SK-N-MC (cell line): ENCODE measurements at regions not wholly inside any gene's neighbourhood (a gene's known extent, or its start where the extent isn't known, plus 50 kb on each side); places are given as distances from the start of the nearest gene placed in this dataset.

Experiments
- DNase-seq: peaks from one replicate; pipeline ENCODE4 v3.0.0-alpha.2; 2011; ENCODE audit warnings: low read depth, low spot score
- H3K27ac ChIP-seq: fragments of 200-600 bp; sonication (generic); 2 replicates; pipeline ENCODE4 v1.5.1; 2016; ENCODE audit warnings: mixed run types
- H3K36me3 ChIP-seq: fragments of 200-600 bp; sonication (generic); 2 replicates; pipeline ENCODE4 v1.6.1; 2017; ENCODE audit warnings: antibody characterized with exemption, low read length, mixed read lengths; ENCODE audit not compliant: insufficient read depth
- H3K4me3 ChIP-seq: fragments of 200-600 bp; sonication (generic); 2 replicates; pipeline ENCODE4 v1.5.1; 2016
- H3K9ac ChIP-seq: fragments of 200-600 bp; sonication (generic); 2 replicates; pipeline ENCODE4 v1.8.0; 2017; ENCODE audit warnings: mixed run types, mixed read lengths; ENCODE audit not compliant: insufficient read length
- H3K9me3 ChIP-seq: fragments of 200-600 bp; sonication (generic); 2 replicates; pipeline ENCODE4 v1.6.1; 2017; ENCODE audit warnings: low read depth, mild to moderate bottlenecking, antibody characterized with exemption, low read length, moderate library complexity, mixed read lengths
- EZH2 ChIP-seq: fragments of 200-600 bp; sonication (generic); IDR thresholded peaks from one replicate; pipeline ENCODE4 v1.6.1; 2017; ENCODE audit warnings: antibody characterized with exemption
- FOXP2 ChIP-seq: optimal IDR thresholded peaks from 2 replicates; pipeline ENCODE3; 2011; ENCODE audit warnings: mild to moderate bottlenecking, moderate library complexity; ENCODE audit not compliant: insufficient read depth; ENCODE audit errors: extremely low read length, control extremely low read depth
- POLR2AphosphoS5 ChIP-seq: IDR thresholded peaks from 2 replicates; pipeline ENCODE4 v1.6.1; 2012; ENCODE audit warnings: mild to moderate bottlenecking, low read depth, low read length, borderline replicate concordance

GRCh38 chr12:3407723-3408122 lies 83.3 kb upstream of the PRMT8 start:
- TF ChIP-seq FOXP2 (no peak), EZH2 (no peak)

GRCh38 chr12:3409662-3410061 lies 81.3 kb upstream of the PRMT8 start:
- Histone ChIP-seq H3K9me3 (peaks cover 6% of the 10 kb centered on the region; the same call in 1 of the 2 replicates), H3K27ac (no peak overlapping the region), H3K9ac (no peak overlapping the region), H3K36me3 (no peaks in the 10 kb centered on the region), H3K4me3 (no peak overlapping the region)
- TF ChIP-seq EZH2 (no peak), POLR2AphosphoS5 (no peak), FOXP2 (no peak)
- DNase-seq, result no peak

More at GRCh38 chr12:3407723-3408122, 83.3 kb upstream of the PRMT8 start:
- H3K27ac ChIP-seq, result no peak overlapping the region
- peaks cover 6% of the 10 kb centered on the region; the same call in 1 of the 2 replicates for H3K9me3 ChIP-seq
- no peak overlapping the region for H3K9ac ChIP-seq
- H3K36me3 ChIP-seq, result no peaks in the 10 kb centered on the region
- no peak overlapping the region for H3K4me3 ChIP-seq
- no peak for DNase-seq

GRCh38 chr12:3416159-3416558 lies 74.8 kb upstream of the PRMT8 start:
- Histone ChIP-seq H3K4me3 (no peak overlapping the region), H3K36me3 (no peaks in the 10 kb centered on the region), H3K9ac (no peak overlapping the region), H3K27ac (no peak overlapping the region), H3K9me3 (no peaks in the 10 kb centered on the region)
- no peak for DNase-seq
- TF ChIP-seq EZH2 (no peak), FOXP2 (no peak)

- H3K9ac ChIP-seq, result no peak overlapping the region
- DNase-seq, result no peak
Observed at GRCh38 chr12:3416670-3417069, 74.3 kb upstream of the PRMT8 start.

GRCh38 chr12:3417113-3417512 lies 73.9 kb upstream of the PRMT8 start:
- H3K9me3 ChIP-seq, result no peaks in the 10 kb centered on the region

More at GRCh38 chr12:3416670-3417069, 74.3 kb upstream of the PRMT8 start:
- no peaks in the 10 kb centered on the region for H3K36me3 ChIP-seq
- no peak for TF ChIP-seq POLR2AphosphoS5
- no peak for TF ChIP-seq EZH2
- no peak for TF ChIP-seq FOXP2
- no peak overlapping the region for H3K27ac ChIP-seq
- no peaks in the 10 kb centered on the region for H3K9me3 ChIP-seq
- H3K4me3 ChIP-seq, result no peak overlapping the region

GRCh38 chr12:3417937-3418462 lies 73.0 kb upstream of the PRMT8 start:
- H3K36me3 ChIP-seq, result no peaks in the 10 kb centered on the region
- H3K9ac ChIP-seq, result no peak overlapping the region
- TF ChIP-seq EZH2 (no peak), POLR2AphosphoS5 (no peak), FOXP2 (no peak)
- no peak overlapping the region for H3K27ac ChIP-seq
- no peak for DNase-seq
- no peaks in the 10 kb centered on the region for H3K9me3 ChIP-seq
- H3K4me3 ChIP-seq, result no peak overlapping the region

More at GRCh38 chr12:3417113-3417512, 73.9 kb upstream of the PRMT8 start:
- no peak overlapping the region for H3K9ac ChIP-seq
- TF ChIP-seq EZH2 (no peak), FOXP2 (no peak), POLR2AphosphoS5 (no peak)
- no peaks in the 10 kb centered on the region for H3K36me3 ChIP-seq
- H3K4me3 ChIP-seq, result no peak overlapping the region
- H3K27ac ChIP-seq, result no peak overlapping the region
- DNase-seq, result no peak

GRCh38 chr12:3418609-3419390 lies 72.2 kb upstream of the PRMT8 start:
- no peaks in the 10 kb centered on the region for H3K36me3 ChIP-seq
- H3K9ac ChIP-seq, result no peak overlapping the region
- no peak for DNase-seq
- no peak overlapping the region for H3K4me3 ChIP-seq
- no peak for TF ChIP-seq FOXP2
- TF ChIP-seq EZH2, result no peak
- no peak for TF ChIP-seq POLR2AphosphoS5
- H3K9me3 ChIP-seq, result no peaks in the 10 kb centered on the region
- no peak overlapping the region for H3K27ac ChIP-seq

- no peak overlapping the region for H3K9ac ChIP-seq
- no peak for TF ChIP-seq POLR2AphosphoS5
- TF ChIP-seq EZH2, result no peak
- no peak for TF ChIP-seq FOXP2
- H3K27ac ChIP-seq, result no peak overlapping the region
- no peak overlapping the region for H3K4me3 ChIP-seq
- no peaks in the 10 kb centered on the region for H3K36me3 ChIP-seq
- DNase-seq, result no peak
- H3K9me3 ChIP-seq, result no peaks in the 10 kb centered on the region
Observed at GRCh38 chr12:3419558-3419957, 71.4 kb upstream of the PRMT8 start.

GRCh38 chr12:3420693-3421092 lies 70.3 kb upstream of the PRMT8 start:
- Histone ChIP-seq H3K36me3 (no peaks in the 10 kb centered on the region), H3K4me3 (no peak overlapping the region), H3K9ac (no peak overlapping the region), H3K9me3 (no peaks in the 10 kb centered on the region), H3K27ac (no peak overlapping the region)
- no peak for DNase-seq
- TF ChIP-seq POLR2AphosphoS5 (no peak), EZH2 (no peak), FOXP2 (no peak)
